H9 (cell line): ENCODE measurements at regions not wholly inside any gene's neighbourhood (a gene's known extent, or its start where the extent isn't known, plus 50 kb on each side); places are given as distances from the start of the nearest gene placed in this dataset.

ENCODE experiments used
- DNase-seq: peaks from one replicate; pipeline ENCODE4 v3.0.0-alpha.2; 2017
- H2AFZ ChIP-seq: one replicate; pipeline ENCODE4 v1.6.1; 2013; ENCODE audit warnings: mild to moderate bottlenecking, low read length, control low read depth, moderate library complexity
- H2AK5ac ChIP-seq: 2 replicates; pipeline ENCODE4 v1.6.1; 2013; ENCODE audit warnings: low read length, control low read depth, mixed read lengths; ENCODE audit not compliant: insufficient read length
- H2BK120ac ChIP-seq: one replicate; pipeline ENCODE4 v1.6.1; 2013; ENCODE audit warnings: low read depth, mild to moderate bottlenecking, low read length, control low read depth, inconsistent platforms; ENCODE audit not compliant: poor library complexity, severe bottlenecking
- H2BK12ac ChIP-seq: 2 replicates; pipeline ENCODE4 v1.6.1; 2013; ENCODE audit warnings: low read length, control low read depth, mixed read lengths, low read depth; ENCODE audit not compliant: insufficient read length
- H2BK15ac ChIP-seq: 2 replicates; pipeline ENCODE4 v1.6.1; 2013; ENCODE audit warnings: low read depth, low read length, control low read depth
- H2BK20ac ChIP-seq: one replicate; pipeline ENCODE4 v1.6.1; 2013; ENCODE audit warnings: low read depth, mild to moderate bottlenecking, low read length, control low read depth, inconsistent platforms; ENCODE audit not compliant: poor library complexity, severe bottlenecking
- H2BK5ac ChIP-seq: 2 replicates; pipeline ENCODE4 v1.6.1; 2013; ENCODE audit warnings: low read length, control low read depth, mixed read lengths; ENCODE audit not compliant: insufficient read length
- H3K14ac ChIP-seq: 2 replicates; pipeline ENCODE4 v1.6.1; 2013; ENCODE audit warnings: low read length, control low read depth; ENCODE audit not compliant: insufficient read depth
- H3K18ac ChIP-seq: 2 replicates; pipeline ENCODE4 v1.6.1; 2013; ENCODE audit warnings: low read depth, mild to moderate bottlenecking, mixed read lengths, low read length, control low read depth; ENCODE audit not compliant: insufficient read length
- H3K23ac ChIP-seq: 2 replicates; pipeline ENCODE4 v1.6.1; 2013; ENCODE audit warnings: low read length, control low read depth, mixed read lengths, low read depth; ENCODE audit not compliant: insufficient read length
- H3K23me2 ChIP-seq: 2 replicates; pipeline ENCODE4 v1.6.1; 2013; ENCODE audit warnings: low read depth, mild to moderate bottlenecking, mixed read lengths, low read length, control low read depth; ENCODE audit not compliant: insufficient read length, poor library complexity, severe bottlenecking
- H3K27ac ChIP-seq: 2 replicates; pipeline ENCODE4 v1.5.1; 2013; ENCODE audit warnings: low read length, control low read depth, mixed read lengths, low read depth; ENCODE audit not compliant: insufficient read length
- H3K27me3 ChIP-seq: 2 replicates; pipeline ENCODE4 v1.6.1; 2013; ENCODE audit warnings: low read length, control low read depth, inconsistent platforms; ENCODE audit not compliant: insufficient read depth
- H3K4ac ChIP-seq: 2 replicates; pipeline ENCODE4 v1.6.1; 2013; ENCODE audit warnings: low read depth, mild to moderate bottlenecking, control low read depth, inconsistent platforms, low read length, moderate library complexity
- H3K4me1 ChIP-seq: 2 replicates; pipeline ENCODE4 v1.6.1; 2013; ENCODE audit warnings: low read length, control low read depth, inconsistent platforms; ENCODE audit not compliant: insufficient read depth
- H3K4me2 ChIP-seq: 2 replicates; pipeline ENCODE4 v1.6.1; 2013; ENCODE audit warnings: low read length, control low read depth, mixed read lengths; ENCODE audit not compliant: insufficient read length, insufficient read depth
- H3K56ac ChIP-seq: 2 replicates; pipeline ENCODE4 v1.6.1; 2013; ENCODE audit warnings: low read depth, mild to moderate bottlenecking, mixed read lengths, low read length, control low read depth; ENCODE audit not compliant: insufficient read length
- H3K79me1 ChIP-seq: 2 replicates; pipeline ENCODE4 v1.6.1; 2013; ENCODE audit warnings: low read depth, mild to moderate bottlenecking, moderate library complexity, low read length, control low read depth, inconsistent platforms; ENCODE audit not compliant: insufficient read depth, poor library complexity, severe bottlenecking
- H3K79me2 ChIP-seq: 2 replicates; pipeline ENCODE4 v1.6.1; 2013; ENCODE audit warnings: low read length, control low read depth, inconsistent platforms; ENCODE audit not compliant: insufficient read depth
- H3K9ac ChIP-seq: 2 replicates; pipeline ENCODE4 v1.6.1; 2013; ENCODE audit warnings: low read length, control low read depth, mixed read lengths; ENCODE audit not compliant: insufficient read length; ENCODE audit errors: extremely low read depth
- H3K9me3 ChIP-seq: one replicate; pipeline ENCODE4 v1.6.1; 2013; ENCODE audit warnings: low read depth, low read length, inconsistent platforms; ENCODE audit not compliant: control insufficient read depth
- H3T11ph ChIP-seq: one replicate; pipeline ENCODE4 v1.6.1; 2013; ENCODE audit warnings: mild to moderate bottlenecking, low read length, control low read depth, inconsistent platforms
- H4K20me1 ChIP-seq: one replicate; pipeline ENCODE4 v1.6.1; 2013; ENCODE audit not compliant: control insufficient read depth, insufficient read length, insufficient read depth
- H4K5ac ChIP-seq: 2 replicates; pipeline ENCODE4 v1.6.1; 2013; ENCODE audit warnings: low read depth, mild to moderate bottlenecking, mixed read lengths, low read length, control low read depth; ENCODE audit not compliant: insufficient read length
- H4K8ac ChIP-seq: replicated peaks from 2 replicates; pipeline ENCODE4 v1.6.1; 2013; ENCODE audit warnings: low read length, control low read depth, mixed read lengths, low read depth; ENCODE audit not compliant: insufficient read length
- H4K91ac ChIP-seq: 2 replicates; pipeline ENCODE4 v1.6.1; 2013; ENCODE audit warnings: low read depth, mild to moderate bottlenecking, moderate library complexity, mixed read lengths, low read length, control low read depth; ENCODE audit not compliant: insufficient read length
- H3K27ac Mint-ChIP-seq, 3 experiments: 2 replicates in 2 of 3; 3 replicates in 1 of 3; pipeline ENCODE4 v1.8.0; 2020 to 2021; ENCODE audit warnings: mixed read lengths in 3 of 3, mild to moderate bottlenecking in 1 of 3, moderate library complexity in 1 of 3
- H3K27me3 Mint-ChIP-seq: 2 replicates; pipeline ENCODE4 v1.8.0; 2021; ENCODE audit warnings: low read depth, mild to moderate bottlenecking, moderate library complexity, mixed read lengths
- H3K36me3 Mint-ChIP-seq, 3 experiments: 2 replicates in 2 of 3; 3 replicates in 1 of 3; pipeline ENCODE4 v1.8.0; 2020 to 2021; ENCODE audit warnings: low read depth in 3 of 3, mixed read lengths in 3 of 3; ENCODE audit not compliant: insufficient read depth in 1 of 3
- H3K4me1 Mint-ChIP-seq, 2 experiments: 2 replicates each; pipeline ENCODE4 v1.8.0; 2020; ENCODE audit warnings: mixed read lengths in 2 of 2
- H3K4me3 Mint-ChIP-seq, 2 experiments: 2 replicates in 1 of 2; 3 replicates in 1 of 2; pipeline ENCODE4 v1.8.0; 2020 to 2021; ENCODE audit warnings: mild to moderate bottlenecking in 2 of 2, mixed read lengths in 2 of 2, moderate library complexity in 1 of 2
- H3K9me3 Mint-ChIP-seq, 2 experiments: 2 replicates in 1 of 2; 3 replicates in 1 of 2; pipeline ENCODE4 v1.8.0; 2020; ENCODE audit warnings: mild to moderate bottlenecking in 2 of 2, mixed read lengths in 2 of 2, moderate library complexity in 1 of 2
- WGBS: extraction: QIAGEN DNeasy Blood & Tissue Kit; methylation state at CpG from one replicate; pipeline ENCODE4 v1.1.7; 2013; ENCODE audit warnings: missing lambda C conversion rate, low lambda C conversion rate, mixed read lengths; ENCODE audit not compliant: insufficient read length; ENCODE audit errors: extremely low coverage; 5-methylcytosine and 5-hydroxymethylcytosine counted together
- TF ChIP-seq, protein P1 (sequence below): fragments of 200-600 bp; sonication (generic); conservative IDR thresholded peaks from 3 replicates; pipeline ENCODE4 v1.8.0; 2021; ENCODE audit warnings: antibody characterized with exemption, mild to moderate bottlenecking

DNA sequence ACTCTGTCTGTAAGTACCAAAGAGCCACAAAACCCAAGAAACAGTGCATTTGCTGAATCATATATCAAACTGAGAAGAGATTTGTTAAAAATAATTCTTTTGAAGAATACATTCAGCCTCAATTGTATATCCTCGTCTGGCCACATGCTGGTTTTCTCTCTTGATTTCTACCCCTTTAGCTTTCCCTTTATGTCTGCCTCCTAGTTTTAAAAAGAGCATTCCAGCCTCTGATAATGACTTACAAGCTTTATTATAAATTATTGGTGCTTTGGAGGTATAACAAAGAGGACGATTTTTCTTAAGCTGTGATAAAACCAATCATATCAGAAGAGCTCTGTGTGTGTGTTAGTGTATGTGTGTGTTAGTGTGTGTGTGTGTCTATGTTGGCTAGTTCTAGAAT, 70.4 kb upstream of the ROBO2 start:
- no peaks in the 10 kb centered on the region for H3K4me1 ChIP-seq
- H3K9ac ChIP-seq, result no peak overlapping the region
- Mint-ChIP-seq H3K36me3 (no peaks in the 10 kb centered on the region), H3K27me3 (no peaks in the 10 kb centered on the region), H3K4me3 (no peak overlapping the region), H3K4me1 (peaks cover 2 to 6% of the 10 kb centered on the region in 2 experiments; a peak in 2 of 4 replicates), H3K27ac (no peak overlapping the region), H3K9me3 (no peaks in the 10 kb centered on the region)
- H3K79me1 ChIP-seq, result no peaks in the 10 kb centered on the region
- H4K5ac ChIP-seq, result no peak overlapping the region
- H3K27ac ChIP-seq, result no peak overlapping the region
- no CpG with 5 or more reads among the region's 2 CpGs for whole genome bisulfite sequencing
- no peak overlapping the region for H3K56ac ChIP-seq
- DNase-seq, result no peak
- H2AK5ac ChIP-seq, result no peak overlapping the region
- no peaks in the 10 kb centered on the region for H3K27me3 ChIP-seq
- no peak overlapping the region for H3T11ph ChIP-seq
- no peak overlapping the region for H2BK15ac ChIP-seq
- H3K4ac ChIP-seq, result no peak overlapping the region
- H3K79me2 ChIP-seq, result no peaks in the 10 kb centered on the region
- no peak overlapping the region for H3K18ac ChIP-seq
- H2BK120ac ChIP-seq, result no peak overlapping the region
- no peaks in the 10 kb centered on the region for H3K23me2 ChIP-seq
- TF ChIP-seq, protein P1, sequence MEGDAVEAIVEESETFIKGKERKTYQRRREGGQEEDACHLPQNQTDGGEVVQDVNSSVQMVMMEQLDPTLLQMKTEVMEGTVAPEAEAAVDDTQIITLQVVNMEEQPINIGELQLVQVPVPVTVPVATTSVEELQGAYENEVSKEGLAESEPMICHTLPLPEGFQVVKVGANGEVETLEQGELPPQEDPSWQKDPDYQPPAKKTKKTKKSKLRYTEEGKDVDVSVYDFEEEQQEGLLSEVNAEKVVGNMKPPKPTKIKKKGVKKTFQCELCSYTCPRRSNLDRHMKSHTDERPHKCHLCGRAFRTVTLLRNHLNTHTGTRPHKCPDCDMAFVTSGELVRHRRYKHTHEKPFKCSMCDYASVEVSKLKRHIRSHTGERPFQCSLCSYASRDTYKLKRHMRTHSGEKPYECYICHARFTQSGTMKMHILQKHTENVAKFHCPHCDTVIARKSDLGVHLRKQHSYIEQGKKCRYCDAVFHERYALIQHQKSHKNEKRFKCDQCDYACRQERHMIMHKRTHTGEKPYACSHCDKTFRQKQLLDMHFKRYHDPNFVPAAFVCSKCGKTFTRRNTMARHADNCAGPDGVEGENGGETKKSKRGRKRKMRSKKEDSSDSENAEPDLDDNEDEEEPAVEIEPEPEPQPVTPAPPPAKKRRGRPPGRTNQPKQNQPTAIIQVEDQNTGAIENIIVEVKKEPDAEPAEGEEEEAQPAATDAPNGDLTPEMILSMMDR, result no peak
- H2BK20ac ChIP-seq, result no peak overlapping the region
- H4K91ac ChIP-seq, result no peak overlapping the region
- no peak overlapping the region for H2BK5ac ChIP-seq
- no peaks in the 10 kb centered on the region for H4K20me1 ChIP-seq
- H4K8ac ChIP-seq, result no peak overlapping the region
- no peak overlapping the region for H2BK12ac ChIP-seq
- H3K23ac ChIP-seq, result no peak overlapping the region
- no peak overlapping the region for H2AFZ ChIP-seq
- H3K9me3 ChIP-seq, result no peaks in the 10 kb centered on the region
- H3K4me2 ChIP-seq, result no peak overlapping the region
- no peak overlapping the region for H3K14ac ChIP-seq
